ENCODE measurements at regions not wholly inside any gene's neighbourhood (a gene's known extent, or its start where the extent isn't known, plus 50 kb on each side); places are given as distances from the start of the nearest gene placed in this dataset.

GRCh38 chr2:143835481-143835880, 684.4 kb downstream of the ZEB2 start:
- TF ChIP-seq, protein P1, sequence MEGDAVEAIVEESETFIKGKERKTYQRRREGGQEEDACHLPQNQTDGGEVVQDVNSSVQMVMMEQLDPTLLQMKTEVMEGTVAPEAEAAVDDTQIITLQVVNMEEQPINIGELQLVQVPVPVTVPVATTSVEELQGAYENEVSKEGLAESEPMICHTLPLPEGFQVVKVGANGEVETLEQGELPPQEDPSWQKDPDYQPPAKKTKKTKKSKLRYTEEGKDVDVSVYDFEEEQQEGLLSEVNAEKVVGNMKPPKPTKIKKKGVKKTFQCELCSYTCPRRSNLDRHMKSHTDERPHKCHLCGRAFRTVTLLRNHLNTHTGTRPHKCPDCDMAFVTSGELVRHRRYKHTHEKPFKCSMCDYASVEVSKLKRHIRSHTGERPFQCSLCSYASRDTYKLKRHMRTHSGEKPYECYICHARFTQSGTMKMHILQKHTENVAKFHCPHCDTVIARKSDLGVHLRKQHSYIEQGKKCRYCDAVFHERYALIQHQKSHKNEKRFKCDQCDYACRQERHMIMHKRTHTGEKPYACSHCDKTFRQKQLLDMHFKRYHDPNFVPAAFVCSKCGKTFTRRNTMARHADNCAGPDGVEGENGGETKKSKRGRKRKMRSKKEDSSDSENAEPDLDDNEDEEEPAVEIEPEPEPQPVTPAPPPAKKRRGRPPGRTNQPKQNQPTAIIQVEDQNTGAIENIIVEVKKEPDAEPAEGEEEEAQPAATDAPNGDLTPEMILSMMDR (IDR thresholded peaks at IDR 0.05), result no peak
- TF ChIP-seq POLR2A (IDR thresholded peaks at IDR 0.05) (no peak), POLR2AphosphoS5 (IDR thresholded peaks at IDR 0.05) (no peak), EP300 (IDR thresholded peaks at IDR 0.05) (no peak)

Measured in upper lobe of left lung (tissue), 4 donors.